ENCODE measurements at regions not wholly inside any gene's neighbourhood (a gene's known extent, or its start where the extent isn't known, plus 50 kb on each side); places are given as distances from the start of the nearest gene placed in this dataset.

GRCh38 chr12:74910831-74911230, 298.8 kb downstream of the KCNC2 start:
- TF ChIP-seq CTCF (IDR thresholded peaks at IDR 0.05; ENCODE audit: borderline replicate concordance, extremely low read depth, low read length, poor library complexity, severe bottlenecking) (no peak), EZH2 (IDR thresholded peaks at IDR 0.05; ENCODE audit: borderline replicate concordance, low read depth, low read length, severe bottlenecking) (no peak)

Measured in DND-41 (cell line).